ENCODE measurements at regions not wholly inside any gene's neighbourhood (a gene's known extent, or its start where the extent isn't known, plus 50 kb on each side); places are given as distances from the start of the nearest gene placed in this dataset.

GRCh38 chr4:27181693-27182092 is 321.1 kb downstream of the STIM2 start:
- FAIRE-seq (no peak), DNase-seq (ENCODE audit: insufficient read length, low spot score) (no peak)

- FAIRE-seq (no peak), DNase-seq (ENCODE audit: insufficient read length, low spot score) (no peak)
These were observed 321.6 kb downstream of the STIM2 start for GRCh38 chr4:27182211-27182610.

DNA sequence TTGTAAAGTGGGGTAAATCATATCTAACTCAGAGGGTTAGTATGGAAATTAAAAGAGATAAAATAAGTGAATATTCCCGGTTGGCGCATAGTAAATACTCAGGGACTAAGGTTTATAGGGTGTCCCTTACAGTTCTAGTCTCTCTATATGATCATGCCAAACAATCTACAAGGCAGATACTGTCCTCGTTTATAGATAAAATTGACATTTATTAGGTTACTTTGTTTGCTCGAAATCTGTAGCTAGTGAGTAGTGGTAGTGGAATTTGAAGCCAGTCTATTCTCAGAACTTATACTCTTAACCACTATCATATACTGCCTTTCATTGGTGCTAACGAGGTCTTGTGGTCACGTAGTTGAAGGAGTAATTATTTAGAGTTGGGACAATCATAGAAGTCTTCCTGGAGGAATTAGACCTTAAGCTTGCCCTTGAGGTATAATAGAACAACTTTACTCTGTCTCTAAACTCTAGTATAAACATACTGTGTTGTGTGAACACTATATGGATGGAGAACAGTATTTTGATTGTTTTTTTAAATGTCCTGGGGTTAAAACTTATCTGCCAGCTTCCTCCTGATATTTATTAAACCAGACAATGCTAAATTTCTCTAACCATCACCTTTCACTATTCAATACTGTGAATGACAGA is 324.0 kb downstream of the STIM2 start:
- FAIRE-seq, result no peak
- no peak for DNase-seq (ENCODE audit: insufficient read length, low spot score)

- DNase-seq (ENCODE audit: insufficient read length, low spot score) (no peak), FAIRE-seq (no peak)
These were observed 326.1 kb downstream of the STIM2 start for GRCh38 chr4:27186710-27187109.

- no peak for DNase-seq (ENCODE audit: insufficient read length, low spot score)
- FAIRE-seq, result no peak
These were observed 327.1 kb downstream of the STIM2 start for GRCh38 chr4:27187786-27188185.

- no peak for DNase-seq (ENCODE audit: insufficient read length, low spot score)
- FAIRE-seq, result no peak
These were observed 329.0 kb downstream of the STIM2 start for GRCh38 chr4:27189683-27190082.

- FAIRE-seq, result no peak
- DNase-seq (ENCODE audit: insufficient read length, low spot score), result no peak
These were observed 331.0 kb downstream of the STIM2 start for GRCh38 chr4:27191592-27191991.

GRCh38 chr4:27194599-27195176 is 334.0 kb downstream of the STIM2 start:
- DNase-seq (ENCODE audit: insufficient read length, low spot score) (no peak), FAIRE-seq (no peak)

DNA sequence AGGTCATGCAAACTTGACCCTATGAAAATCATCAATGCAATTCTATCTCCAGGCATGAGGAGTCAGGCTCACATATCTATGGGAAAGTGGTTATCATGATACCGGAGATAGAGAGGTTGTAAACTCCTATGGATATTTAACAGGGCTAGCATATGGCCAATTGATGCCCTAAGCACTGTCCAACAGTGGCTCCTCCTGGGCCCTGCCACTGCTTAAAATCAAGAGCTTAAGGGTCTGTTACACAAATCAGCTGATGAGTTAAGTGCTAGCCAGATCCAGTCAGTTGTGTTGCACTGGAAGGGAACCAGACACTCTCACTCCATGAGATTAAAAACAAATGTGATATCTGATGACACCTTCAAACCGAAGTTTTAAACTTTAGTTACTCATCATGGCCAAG is 337.6 kb downstream of the STIM2 start:
- DNase-seq (ENCODE audit: insufficient read length, low spot score) (no peak), FAIRE-seq (no peak)

DNA sequence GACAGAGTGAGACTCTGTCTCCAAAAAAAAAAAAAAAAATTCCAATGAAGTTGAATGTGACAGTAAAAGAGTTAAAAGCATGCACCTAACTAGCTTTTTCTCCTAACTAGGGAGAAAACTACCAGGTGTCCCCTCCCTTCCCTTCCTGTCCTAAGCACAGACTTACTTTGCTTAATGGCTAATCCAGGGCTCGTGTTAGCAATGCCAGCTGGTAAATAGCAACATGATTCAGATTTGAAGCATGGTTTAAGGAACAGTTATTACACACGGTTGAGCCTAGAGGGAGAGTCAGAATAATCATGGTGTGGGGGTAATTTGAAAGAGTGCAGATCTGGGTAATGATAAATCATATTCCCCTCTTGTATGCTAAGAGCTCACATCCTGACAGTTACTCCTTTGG is 338.3 kb downstream of the STIM2 start:
- DNase-seq (ENCODE audit: insufficient read length, low spot score), result no peak
- FAIRE-seq, result no peak

DNA sequence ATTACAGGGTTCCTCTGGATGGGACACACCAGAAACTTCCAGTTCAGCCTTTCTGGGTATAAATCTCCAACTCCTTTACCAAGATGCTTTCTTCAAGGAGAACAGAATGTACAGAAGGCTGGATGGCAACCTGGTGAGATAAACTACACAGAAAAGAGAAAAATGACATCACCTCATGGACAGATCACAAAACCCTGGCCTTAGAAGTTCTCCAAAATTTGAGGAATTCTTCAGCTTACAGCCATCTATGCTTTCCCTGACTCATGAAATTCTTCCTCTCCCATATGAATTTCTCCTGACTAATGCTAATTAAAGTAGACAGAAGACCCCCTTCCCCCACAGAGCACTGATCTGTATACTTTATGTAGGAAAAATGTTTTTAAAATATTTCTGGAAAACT is 345.4 kb downstream of the STIM2 start:
- no peak for FAIRE-seq
- DNase-seq (ENCODE audit: insufficient read length, low spot score), result no peak

DNA sequence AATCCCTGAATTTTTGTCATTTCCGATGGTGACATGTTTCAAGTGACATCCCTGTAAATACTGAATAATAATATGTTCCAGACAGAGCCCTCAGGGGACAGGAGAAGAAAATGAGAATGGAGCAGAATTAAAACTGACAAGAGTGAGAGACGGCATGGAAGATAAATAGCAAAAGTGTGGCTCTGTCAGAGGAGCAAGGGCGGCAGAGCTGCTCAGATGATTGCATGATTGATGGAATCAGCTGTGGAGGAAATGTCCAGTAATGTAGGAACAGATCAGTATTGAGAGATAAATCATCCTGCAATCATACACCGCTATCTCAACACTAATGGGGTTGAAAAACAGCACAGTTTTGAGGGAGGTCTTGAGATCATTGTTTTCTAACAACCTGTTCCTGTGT is 350.3 kb downstream of the STIM2 start:
- no peak for DNase-seq (ENCODE audit: insufficient read length, low spot score)
- FAIRE-seq, result no peak

DNA sequence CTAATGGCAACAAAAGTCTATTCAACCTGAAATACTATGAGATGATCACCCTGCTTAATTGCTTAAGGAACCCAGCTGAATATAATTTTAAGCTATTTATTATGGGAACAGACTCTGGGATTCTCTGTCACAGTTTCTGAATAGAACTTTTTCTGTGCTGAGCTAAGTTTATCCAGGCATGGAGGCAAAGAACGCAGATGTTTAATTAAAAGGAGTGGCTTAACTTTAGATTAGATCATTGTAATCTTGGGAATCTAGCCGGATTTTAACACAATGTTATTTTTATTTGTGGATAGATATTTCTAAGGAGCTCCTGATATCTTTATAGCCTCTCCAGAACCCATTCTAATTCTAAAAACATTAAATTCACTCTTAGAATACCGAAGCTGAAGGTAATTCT is 353.4 kb downstream of the STIM2 start:
- FAIRE-seq, result no peak
- DNase-seq (ENCODE audit: insufficient read length, low spot score), result no peak

DNA sequence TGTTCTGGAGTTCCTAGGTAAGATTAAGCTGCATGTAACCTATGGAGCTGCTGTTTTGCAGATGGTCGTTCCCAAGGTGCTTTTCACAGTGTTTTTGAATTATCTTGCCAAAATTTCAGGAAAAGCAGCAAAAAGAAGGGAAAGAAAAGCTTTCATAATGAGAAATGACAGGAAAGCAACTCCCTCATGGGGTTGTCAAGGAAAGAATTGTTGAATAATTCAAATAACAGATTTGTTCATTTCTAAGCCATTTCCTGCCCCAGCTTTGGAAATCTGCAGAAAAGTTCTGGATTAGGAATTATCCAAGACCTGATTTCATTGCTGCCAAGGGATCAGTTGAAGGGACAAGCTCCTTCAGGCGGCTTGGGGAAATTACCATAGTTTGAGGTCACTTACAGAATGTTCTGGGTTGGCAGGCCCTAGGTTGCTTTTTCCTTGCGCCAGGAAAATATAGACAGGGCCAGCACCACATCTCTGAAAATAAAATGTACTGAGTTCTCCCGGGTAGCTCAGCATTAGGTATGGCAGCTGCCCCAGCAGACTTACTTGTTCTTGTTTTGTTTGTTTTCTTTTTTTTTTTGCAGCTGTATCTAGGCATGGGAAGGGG is 354.7 kb downstream of the STIM2 start:
- DNase-seq (ENCODE audit: insufficient read length, low spot score), result no peak
- no peak for FAIRE-seq

GRCh38 chr4:27217261-27217769 is 356.7 kb downstream of the STIM2 start:
- DNase-seq (ENCODE audit: insufficient read length, low spot score) (no peak), FAIRE-seq (no peak)

- FAIRE-seq, result no peak
These were observed 357.4 kb downstream of the STIM2 start for GRCh38 chr4:27218013-27218412.

GRCh38 chr4:27223326-27223725 is 362.7 kb downstream of the STIM2 start:
- no peak for FAIRE-seq
- DNase-seq (ENCODE audit: insufficient read length, low spot score), result no peak

More at GRCh38 chr4:27218013-27218412, 357.4 kb downstream of the STIM2 start:
- DNase-seq (ENCODE audit: insufficient read length, low spot score), result no peak

GRCh38 chr4:27233531-27233930 is 372.9 kb downstream of the STIM2 start:
- no peak for DNase-seq (ENCODE audit: insufficient read length, low spot score)
- no peak for FAIRE-seq

DNA sequence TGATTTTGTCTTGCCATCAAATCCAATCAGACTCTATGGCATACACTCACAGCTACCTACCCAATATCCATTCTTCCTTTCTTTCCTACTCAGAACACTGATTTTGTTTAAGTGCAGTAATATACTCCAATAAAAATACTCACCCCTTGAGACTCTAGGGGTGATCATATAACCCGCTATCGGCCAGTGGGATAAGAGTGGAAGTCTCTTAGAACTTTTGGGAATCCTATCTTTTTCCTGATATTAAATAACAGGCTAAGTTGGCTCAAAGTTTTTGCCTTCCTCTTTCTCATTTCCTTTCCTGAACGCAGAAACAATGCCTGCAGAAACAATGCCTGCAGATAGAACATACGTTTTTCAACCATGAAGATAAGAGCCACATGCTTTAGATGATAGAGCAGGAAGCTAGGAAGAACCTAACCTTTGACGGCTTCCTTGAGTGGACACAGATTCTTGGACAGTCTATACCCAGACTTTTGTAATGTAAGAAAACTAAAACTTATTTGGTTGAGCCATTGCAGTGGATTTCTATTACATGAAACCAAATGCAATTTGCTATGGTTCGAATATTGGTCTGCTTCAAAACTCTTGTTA is 373.8 kb downstream of the STIM2 start:
- DNase-seq (ENCODE audit: insufficient read length, low spot score), result no peak
- no peak for FAIRE-seq

GRCh38 chr4:27239641-27240040 is 379.0 kb downstream of the STIM2 start:
- no peak for FAIRE-seq
- DNase-seq (ENCODE audit: insufficient read length, low spot score), result no peak

DNA sequence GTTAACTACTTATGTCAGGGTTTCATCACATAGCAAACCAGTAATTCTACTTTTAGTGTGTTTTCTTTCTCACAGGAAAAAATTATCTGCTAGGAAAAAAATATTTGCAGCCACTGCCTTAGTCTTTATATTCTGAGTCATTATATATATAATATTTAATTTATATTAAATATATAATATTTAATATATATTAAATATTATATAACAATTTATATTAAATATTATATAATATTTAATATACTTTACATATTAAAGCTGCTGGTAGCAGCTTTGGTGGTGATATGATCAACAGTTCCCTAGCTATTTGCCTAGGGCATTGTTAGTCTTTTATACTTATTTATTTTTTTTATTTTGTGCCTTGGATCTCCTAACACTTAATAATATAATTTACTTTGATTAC is 381.6 kb downstream of the STIM2 start:
- DNase-seq (ENCODE audit: insufficient read length, low spot score) (no peak), FAIRE-seq (no peak)

DNA sequence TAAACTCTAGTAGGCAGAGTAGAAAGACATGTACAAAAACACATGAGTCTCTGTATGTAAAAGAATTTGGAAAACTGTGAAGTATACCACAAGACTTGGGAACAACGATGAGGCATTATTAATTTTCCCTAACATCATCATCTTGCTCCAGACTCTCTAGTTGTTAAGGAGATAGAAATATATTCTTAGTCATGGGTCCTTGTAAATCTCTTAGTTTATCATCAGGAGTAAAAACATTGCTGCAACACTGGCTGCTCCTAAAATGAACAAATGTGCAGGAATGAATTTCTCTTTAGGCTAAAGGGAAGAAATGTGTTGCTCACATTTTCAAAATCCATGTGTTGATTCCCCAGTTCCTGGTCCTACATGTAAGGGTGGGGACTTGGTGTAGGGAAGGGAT is 384.6 kb downstream of the STIM2 start:
- DNase-seq (ENCODE audit: insufficient read length, low spot score) (no peak), FAIRE-seq (no peak)

Measured in HTR-8/SVneo (cell line).